ENCODE measurements at regions not wholly inside any gene's neighbourhood (a gene's known extent, or its start where the extent isn't known, plus 50 kb on each side); places are given as distances from the start of the nearest gene placed in this dataset.

DNA sequence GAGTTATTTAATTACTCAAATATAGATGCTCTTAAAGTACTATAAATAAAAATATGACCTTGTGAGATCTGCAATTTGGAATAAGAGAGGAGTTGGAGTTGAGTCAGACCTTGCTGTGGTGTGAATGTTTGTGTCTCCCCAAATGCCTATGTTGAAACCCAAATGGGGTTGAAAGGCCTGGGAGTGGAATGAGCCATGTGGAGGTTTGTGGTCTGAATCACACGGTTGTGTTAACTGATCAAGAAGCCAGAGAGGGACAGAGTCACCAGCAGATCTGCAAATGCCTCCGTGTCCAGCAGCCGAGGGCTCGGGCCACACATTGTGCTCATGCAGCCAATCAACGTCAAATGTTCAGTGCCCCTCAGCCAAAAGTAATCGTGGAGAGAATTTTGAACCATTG is 404.4 kb downstream of the ICE1 start:
- WGBS, 2 donors = 63 to 64% methylated on average over 6 of the region's 6 CpGs
- H3K36me3 ChIP-seq = no peaks in the 10 kb centered on the region
- H3K9me3 ChIP-seq = no peaks in the 10 kb centered on the region
- no peak overlapping the region for H3K27ac ChIP-seq
- no peaks in the 10 kb centered on the region for H3K4me1 ChIP-seq
- no peaks in the 10 kb centered on the region for H3K27me3 ChIP-seq
- TF ChIP-seq POLR2A (IDR thresholded peaks at IDR 0.05) (no peak), EP300 (IDR thresholded peaks at IDR 0.05) (no peak)
- TF ChIP-seq, protein P1, sequence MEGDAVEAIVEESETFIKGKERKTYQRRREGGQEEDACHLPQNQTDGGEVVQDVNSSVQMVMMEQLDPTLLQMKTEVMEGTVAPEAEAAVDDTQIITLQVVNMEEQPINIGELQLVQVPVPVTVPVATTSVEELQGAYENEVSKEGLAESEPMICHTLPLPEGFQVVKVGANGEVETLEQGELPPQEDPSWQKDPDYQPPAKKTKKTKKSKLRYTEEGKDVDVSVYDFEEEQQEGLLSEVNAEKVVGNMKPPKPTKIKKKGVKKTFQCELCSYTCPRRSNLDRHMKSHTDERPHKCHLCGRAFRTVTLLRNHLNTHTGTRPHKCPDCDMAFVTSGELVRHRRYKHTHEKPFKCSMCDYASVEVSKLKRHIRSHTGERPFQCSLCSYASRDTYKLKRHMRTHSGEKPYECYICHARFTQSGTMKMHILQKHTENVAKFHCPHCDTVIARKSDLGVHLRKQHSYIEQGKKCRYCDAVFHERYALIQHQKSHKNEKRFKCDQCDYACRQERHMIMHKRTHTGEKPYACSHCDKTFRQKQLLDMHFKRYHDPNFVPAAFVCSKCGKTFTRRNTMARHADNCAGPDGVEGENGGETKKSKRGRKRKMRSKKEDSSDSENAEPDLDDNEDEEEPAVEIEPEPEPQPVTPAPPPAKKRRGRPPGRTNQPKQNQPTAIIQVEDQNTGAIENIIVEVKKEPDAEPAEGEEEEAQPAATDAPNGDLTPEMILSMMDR (IDR thresholded peaks at IDR 0.05) = no peak
- H3K4me3 ChIP-seq = no peak overlapping the region
- DNase-seq (ENCODE audit: low spot score in 2 of 2) = no peak

DNA sequence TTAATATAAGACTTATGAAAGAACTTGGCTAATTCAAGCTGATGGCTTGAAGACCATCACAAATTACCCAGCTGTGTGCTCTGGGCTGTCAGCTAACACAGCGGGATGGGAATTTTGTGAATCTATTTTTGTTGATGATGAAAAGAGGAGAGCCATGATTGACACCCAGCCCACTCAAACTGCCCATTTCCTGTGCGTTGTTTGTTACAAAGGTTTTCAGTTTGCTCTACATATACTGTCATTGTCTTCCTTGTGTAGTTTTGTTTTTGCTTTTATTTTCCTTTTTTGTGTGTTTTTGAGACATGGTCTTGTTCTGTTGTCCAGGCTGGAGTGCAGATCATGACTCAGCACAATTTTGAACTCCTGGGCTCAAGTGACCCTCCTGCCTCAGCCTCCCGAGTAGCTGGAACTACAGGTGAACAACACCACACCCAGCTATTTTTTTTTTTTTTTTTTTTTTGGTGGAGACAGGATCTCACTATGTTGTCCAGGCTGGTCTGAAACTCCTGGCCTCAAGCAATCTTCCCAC is 400.3 kb downstream of the ICE1 start:
- no peaks in the 10 kb centered on the region for H3K27me3 ChIP-seq
- no peaks in the 10 kb centered on the region for H3K36me3 ChIP-seq
- no peak overlapping the region for H3K27ac ChIP-seq
- DNase-seq (ENCODE audit: low spot score in 2 of 2) = no peak
- TF ChIP-seq EP300 (IDR thresholded peaks at IDR 0.05) (no peak), POLR2A (IDR thresholded peaks at IDR 0.05) (no peak)
- TF ChIP-seq, protein P1 (IDR thresholded peaks at IDR 0.05) = no peak
- H3K9me3 ChIP-seq = peaks cover 0 to 4% (median 0%) of the 10 kb centered on the region in 4 donors
- 66% methylated on average over 3 of the region's 3 CpGs for WGBS, 2 donors
- no peaks in the 10 kb centered on the region for H3K4me1 ChIP-seq
- H3K4me3 ChIP-seq = no peak overlapping the region

DNA sequence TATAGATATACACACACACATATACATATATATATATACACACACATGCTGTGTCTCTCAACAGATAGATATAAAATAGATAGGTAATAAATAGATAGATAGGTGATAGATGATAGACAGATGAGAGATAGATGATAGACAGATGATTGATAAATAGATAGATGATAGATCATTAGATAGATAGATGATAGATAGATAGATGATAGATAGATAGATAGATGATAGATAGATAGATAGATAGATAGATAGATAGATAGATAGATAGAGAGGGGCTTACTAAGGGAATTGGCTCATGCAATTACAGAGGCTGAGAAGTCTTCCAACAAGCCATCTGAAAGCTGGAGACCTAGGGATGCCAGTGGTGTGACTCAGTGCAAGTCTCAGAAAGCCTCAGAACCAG is 394.5 kb downstream of the ICE1 start:
- Histone ChIP-seq H3K27me3 (no peaks in the 10 kb centered on the region), H3K9me3 (peaks cover 0 to 4% (median 0%) of the 10 kb centered on the region in 4 donors), H3K4me3 (no peak overlapping the region), H3K27ac (no peak overlapping the region), H3K4me1 (no peaks in the 10 kb centered on the region), H3K36me3 (no peaks in the 10 kb centered on the region)
- no peak for DNase-seq (ENCODE audit: low spot score in 2 of 2)
- TF ChIP-seq POLR2A (IDR thresholded peaks at IDR 0.05) (no peak), EP300 (IDR thresholded peaks at IDR 0.05) (no peak)
- TF ChIP-seq, protein P1 (IDR thresholded peaks at IDR 0.05) = no peak

DNA sequence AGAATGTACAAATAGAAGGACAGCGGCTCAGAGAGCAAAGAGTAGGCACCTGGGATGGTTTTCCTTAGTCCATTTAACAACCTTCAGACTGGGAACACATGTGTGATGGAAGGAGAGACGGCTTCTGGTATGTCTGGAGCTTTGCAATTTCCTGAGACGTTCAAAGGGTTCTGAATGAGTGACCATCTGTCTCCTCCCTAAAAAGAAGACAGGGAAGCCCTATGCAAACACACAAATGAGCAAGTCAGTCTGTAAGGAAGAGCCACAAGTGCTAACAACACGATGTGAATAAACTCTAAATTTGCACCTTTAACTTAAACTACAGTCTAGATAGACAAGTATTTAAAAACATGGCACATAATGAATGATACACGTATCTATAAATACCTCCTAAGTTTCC is 391.0 kb downstream of the ICE1 start:
- Histone ChIP-seq H3K27ac (no peak overlapping the region), H3K36me3 (no peaks in the 10 kb centered on the region), H3K4me3 (no peak overlapping the region), H3K9me3 (no peaks in the 10 kb centered on the region), H3K27me3 (no peaks in the 10 kb centered on the region), H3K4me1 (no peaks in the 10 kb centered on the region)
- WGBS, 2 donors = 55 to 64% methylated on average over 5 of the region's 5 CpGs
- DNase-seq (ENCODE audit: low spot score in 2 of 2) = no peak
- TF ChIP-seq, protein P1 (IDR thresholded peaks at IDR 0.05) = no peak
- TF ChIP-seq POLR2A (IDR thresholded peaks at IDR 0.05) = no peak
- TF ChIP-seq EP300 (IDR thresholded peaks at IDR 0.05) = no peak

DNA sequence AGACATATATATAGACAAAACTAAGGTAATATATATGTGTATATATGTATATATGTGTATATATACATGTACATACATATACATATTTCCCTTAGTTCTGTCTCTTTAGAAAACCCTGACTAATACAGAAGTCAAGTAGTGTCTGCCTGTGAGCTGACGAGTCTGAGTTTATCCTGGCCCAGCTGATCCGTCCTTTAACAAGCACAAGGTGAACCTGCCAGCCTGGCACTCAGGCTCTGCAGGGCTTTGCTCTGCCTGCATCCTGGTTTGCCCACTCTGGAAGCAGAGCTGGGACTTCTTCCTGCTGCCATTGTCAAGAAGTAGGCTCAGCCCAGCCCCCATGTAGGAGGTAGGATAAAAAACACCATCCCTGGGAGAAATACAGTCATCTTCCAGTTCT is 388.0 kb downstream of the ICE1 start:
- H3K9me3 ChIP-seq = no peaks in the 10 kb centered on the region
- no peak overlapping the region for H3K27ac ChIP-seq
- H3K36me3 ChIP-seq = no peaks in the 10 kb centered on the region
- DNase-seq (ENCODE audit: low spot score in 2 of 2) = no peak
- TF ChIP-seq EP300 (IDR thresholded peaks at IDR 0.05) (no peak), POLR2A (IDR thresholded peaks at IDR 0.05) (no peak)
- TF ChIP-seq, protein P1 (IDR thresholded peaks at IDR 0.05) = no peak
- no peak overlapping the region for H3K4me3 ChIP-seq
- no peaks in the 10 kb centered on the region for H3K27me3 ChIP-seq
- 65 to 74% methylated on average over 2 of the region's 2 CpGs for WGBS, 2 donors
- H3K4me1 ChIP-seq = no peaks in the 10 kb centered on the region
